GM12873 (cell line): ENCODE measurements at regions not wholly inside any gene's neighbourhood (a gene's known extent, or its start where the extent isn't known, plus 50 kb on each side); places are given as distances from the start of the nearest gene placed in this dataset.

Source experiments
- CTCF ChIP-seq: IDR thresholded peaks from 2 replicates; pipeline ENCODE4 v1.5.1; 2012; ENCODE audit warnings: low read depth, mild to moderate bottlenecking, moderate library complexity, low read length, control low read depth; ENCODE audit not compliant: insufficient read depth; ENCODE audit errors: missing control alignments

- TF ChIP-seq CTCF: no peak
Observed at GRCh38 chr2:12857891-12858290, 141.2 kb downstream of the TRIB2 start.

GRCh38 chr2:12858786-12859185, 142.1 kb downstream of the TRIB2 start:
- TF ChIP-seq CTCF: no peak

- TF ChIP-seq CTCF: no peak
Observed at GRCh38 chr2:12861344-12861930, 144.7 kb downstream of the TRIB2 start.

GRCh38 chr2:12862541-12862940, 145.8 kb downstream of the TRIB2 start:
- no peak for TF ChIP-seq CTCF

GRCh38 chr2:12863937-12864336, 147.2 kb downstream of the TRIB2 start:
- no peak for TF ChIP-seq CTCF

- TF ChIP-seq CTCF: no peak
Observed at GRCh38 chr2:12867631-12868287, 151.0 kb downstream of the TRIB2 start.

GRCh38 chr2:12870692-12871091, 154.0 kb downstream of the TRIB2 start:
- TF ChIP-seq CTCF: no peak
